Karpas-422 (cell line): ENCODE measurements at regions not wholly inside any gene's neighbourhood (a gene's known extent, or its start where the extent isn't known, plus 50 kb on each side); places are given as distances from the start of the nearest gene placed in this dataset.

Source experiments
- DNase-seq: peaks from one replicate; pipeline ENCODE4 v3.0.0-alpha.2; 2015
- H2AFZ ChIP-seq: fragments of 200-600 bp; sonication (generic); 2 replicates; pipeline ENCODE4 v1.6.1; 2014; ENCODE audit warnings: antibody characterized with exemption, low read length, mixed read lengths
- H3K27ac ChIP-seq: fragments of 200-600 bp; sonication (generic); 2 replicates; pipeline ENCODE4 v1.5.1; 2014; ENCODE audit warnings: mild to moderate bottlenecking, low read length, moderate library complexity
- H3K27me3 ChIP-seq: fragments of 200-600 bp; sonication (generic); 2 replicates; pipeline ENCODE4 v1.6.1; 2014; ENCODE audit warnings: low read length, mixed read lengths
- H3K36me3 ChIP-seq: fragments of 200-600 bp; sonication (generic); 2 replicates; pipeline ENCODE4 v1.6.1; 2014; ENCODE audit warnings: low read length, mixed read lengths; ENCODE audit not compliant: insufficient read depth
- H3K4me1 ChIP-seq: fragments of 200-600 bp; sonication (generic); 2 replicates; pipeline ENCODE4 v1.6.1; 2014; ENCODE audit warnings: mild to moderate bottlenecking, low read length, mixed read lengths
- H3K4me2 ChIP-seq: fragments of 200-600 bp; sonication (generic); 2 replicates; pipeline ENCODE4 v1.6.1; 2014; ENCODE audit warnings: low read length, low read depth, mild to moderate bottlenecking; ENCODE audit not compliant: poor library complexity, severe bottlenecking
- H3K4me3 ChIP-seq: fragments of 200-600 bp; sonication (generic); 2 replicates; pipeline ENCODE4 v1.5.1; 2014; ENCODE audit warnings: mild to moderate bottlenecking, antibody characterized with exemption, low read length, mixed read lengths
- H3K79me2 ChIP-seq: fragments of 200-600 bp; sonication (generic); 2 replicates; pipeline ENCODE4 v1.6.1; 2014; ENCODE audit warnings: mild to moderate bottlenecking, low read length, mixed read lengths
- H3K9ac ChIP-seq: fragments of 200-600 bp; sonication (generic); 2 replicates; pipeline ENCODE4 v1.6.0; 2014; ENCODE audit warnings: low read length
- H3K9me2 ChIP-seq: fragments of 200-600 bp; sonication (generic), shearing (Covaris generic); replicated peaks from 2 replicates; pipeline ENCODE4 v1.6.0; 2014; ENCODE audit warnings: mild to moderate bottlenecking, low read length, moderate library complexity; ENCODE audit not compliant: insufficient read depth
- H3K9me3 ChIP-seq: fragments of 300-700, 200-600 bp; sonication (generic); 2 replicates; pipeline ENCODE4 v1.6.1; 2014; ENCODE audit warnings: low read length, mixed read lengths
- H4K20me1 ChIP-seq: fragments of 200-600 bp; sonication (generic); 2 replicates; pipeline ENCODE4 v1.6.1; 2014; ENCODE audit warnings: mild to moderate bottlenecking, antibody characterized with exemption, low read length, low read depth; ENCODE audit not compliant: insufficient read depth

DNA sequence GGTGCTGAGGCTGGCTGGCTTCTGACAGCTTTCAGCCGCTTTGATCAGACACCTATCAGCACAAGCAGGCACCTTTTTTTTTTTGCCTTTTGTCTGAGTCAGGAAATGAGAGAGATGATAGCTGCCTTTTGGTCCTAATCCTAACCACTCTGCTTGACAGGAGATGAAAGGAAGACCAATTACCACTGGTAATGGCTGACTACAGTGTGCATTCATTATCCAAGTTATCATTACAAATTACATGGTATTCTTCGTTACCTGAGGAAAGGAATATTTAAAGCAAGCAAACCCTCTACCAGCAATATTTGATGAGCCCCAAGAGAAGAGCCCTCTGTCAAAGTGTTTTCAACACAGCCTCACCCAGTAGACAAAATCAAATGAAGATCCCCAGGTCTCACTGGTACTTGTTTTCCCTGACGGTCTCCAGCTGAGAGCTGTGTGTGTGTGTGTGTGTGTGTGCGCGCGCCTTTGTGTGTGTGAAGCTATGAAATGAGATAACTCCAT is 925.7 kb downstream of the DCDC2C start:
- no peaks in the 10 kb centered on the region for H3K36me3 ChIP-seq
- DNase-seq, result no peak
- H4K20me1 ChIP-seq, result no peaks in the 10 kb centered on the region
- no peaks in the 10 kb centered on the region for H3K79me2 ChIP-seq
- H3K27me3 ChIP-seq, result no peaks in the 10 kb centered on the region
- no peak overlapping the region for H3K27ac ChIP-seq
- no peaks in the 10 kb centered on the region for H3K4me1 ChIP-seq
- H3K9ac ChIP-seq, result no peak overlapping the region
- H3K4me2 ChIP-seq, result no peak overlapping the region
- no peaks in the 10 kb centered on the region for H3K9me3 ChIP-seq
- H3K4me3 ChIP-seq, result no peak overlapping the region
- H3K9me2 ChIP-seq, result no peaks in the 10 kb centered on the region
- H2AFZ ChIP-seq, result no peak overlapping the region

DNA sequence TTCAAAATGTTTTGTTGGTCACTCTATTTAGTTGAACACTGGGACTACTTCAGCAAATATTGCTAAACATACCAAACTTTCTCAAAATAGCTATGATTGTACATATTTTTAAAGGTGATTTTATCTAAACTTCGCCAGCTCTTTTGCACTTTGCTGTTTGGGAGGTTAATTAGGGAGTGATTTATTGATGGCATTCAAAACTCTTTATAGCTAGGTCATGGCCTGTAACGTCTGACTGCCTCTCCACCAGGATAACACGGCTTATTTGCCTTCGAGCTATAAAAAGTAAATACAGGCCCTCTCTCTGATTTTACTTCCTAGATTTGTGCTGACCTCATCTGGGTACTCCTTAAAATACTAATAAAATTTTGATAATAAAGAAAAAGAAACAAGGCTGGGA is 931.9 kb downstream of the DCDC2C start:
- Histone ChIP-seq H3K27me3 (no peaks in the 10 kb centered on the region), H3K27ac (no peak overlapping the region), H3K4me1 (no peaks in the 10 kb centered on the region), H3K9me2 (no peaks in the 10 kb centered on the region), H3K9ac (no peak overlapping the region), H3K4me2 (no peak overlapping the region), H3K36me3 (no peaks in the 10 kb centered on the region), H2AFZ (no peak overlapping the region), H3K9me3 (no peaks in the 10 kb centered on the region; the same call in 1 of the 2 replicates), H3K79me2 (no peaks in the 10 kb centered on the region), H3K4me3 (no peak overlapping the region), H4K20me1 (no peaks in the 10 kb centered on the region)
- no peak for DNase-seq

DNA sequence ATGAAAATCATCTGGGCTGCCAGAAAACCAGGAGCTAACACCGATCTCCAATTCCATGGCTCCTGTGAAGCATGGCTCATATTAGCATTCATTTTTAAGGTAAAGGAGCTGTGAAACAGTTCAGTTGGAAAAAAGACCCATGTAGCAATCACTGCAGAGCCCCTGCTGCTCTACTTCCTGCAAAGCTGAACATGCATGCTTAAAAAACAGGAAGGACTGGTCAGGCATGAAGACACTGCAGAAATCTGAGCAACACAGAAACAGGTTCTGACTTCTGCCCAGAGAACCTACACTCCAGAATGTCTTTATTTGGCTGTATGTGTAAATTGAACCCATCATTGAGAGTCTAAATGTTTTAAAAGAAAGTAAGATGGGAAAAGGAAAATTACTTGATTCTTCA is 950.6 kb downstream of the DCDC2C start:
- no peaks in the 10 kb centered on the region for H3K4me1 ChIP-seq
- DNase-seq, result no peak
- H3K4me2 ChIP-seq, result no peak overlapping the region
- no peak overlapping the region for H3K4me3 ChIP-seq
- H3K79me2 ChIP-seq, result no peaks in the 10 kb centered on the region
- H2AFZ ChIP-seq, result no peak overlapping the region
- no peaks in the 10 kb centered on the region for H3K36me3 ChIP-seq
- H4K20me1 ChIP-seq, result no peaks in the 10 kb centered on the region
- no peaks in the 10 kb centered on the region for H3K9me3 ChIP-seq
- H3K27ac ChIP-seq, result no peak overlapping the region
- H3K9me2 ChIP-seq, result no peaks in the 10 kb centered on the region
- no peaks in the 10 kb centered on the region for H3K27me3 ChIP-seq
- H3K9ac ChIP-seq, result no peak overlapping the region

DNA sequence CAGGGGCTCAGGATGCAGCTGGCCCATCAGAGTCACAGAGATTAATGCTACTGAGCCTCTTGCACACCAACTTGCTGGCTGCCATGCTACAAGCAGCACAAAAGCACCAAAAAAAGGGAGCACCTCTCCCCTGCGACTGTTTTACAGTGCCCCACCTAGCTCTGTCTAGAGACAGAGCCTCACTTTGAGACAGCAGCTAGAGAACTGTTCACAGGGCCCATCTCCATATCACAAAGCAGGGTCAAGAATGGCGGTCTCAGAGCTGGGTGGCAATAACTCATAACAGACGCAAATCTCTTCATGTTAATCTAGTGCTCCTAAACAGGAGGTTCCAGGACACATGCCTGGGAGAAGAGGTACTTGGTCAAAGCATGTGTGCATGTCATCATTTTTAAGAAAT is 953.0 kb downstream of the DCDC2C start:
- Histone ChIP-seq H3K9me3 (no peaks in the 10 kb centered on the region), H3K4me1 (no peaks in the 10 kb centered on the region), H3K4me2 (no peak overlapping the region)

DNA sequence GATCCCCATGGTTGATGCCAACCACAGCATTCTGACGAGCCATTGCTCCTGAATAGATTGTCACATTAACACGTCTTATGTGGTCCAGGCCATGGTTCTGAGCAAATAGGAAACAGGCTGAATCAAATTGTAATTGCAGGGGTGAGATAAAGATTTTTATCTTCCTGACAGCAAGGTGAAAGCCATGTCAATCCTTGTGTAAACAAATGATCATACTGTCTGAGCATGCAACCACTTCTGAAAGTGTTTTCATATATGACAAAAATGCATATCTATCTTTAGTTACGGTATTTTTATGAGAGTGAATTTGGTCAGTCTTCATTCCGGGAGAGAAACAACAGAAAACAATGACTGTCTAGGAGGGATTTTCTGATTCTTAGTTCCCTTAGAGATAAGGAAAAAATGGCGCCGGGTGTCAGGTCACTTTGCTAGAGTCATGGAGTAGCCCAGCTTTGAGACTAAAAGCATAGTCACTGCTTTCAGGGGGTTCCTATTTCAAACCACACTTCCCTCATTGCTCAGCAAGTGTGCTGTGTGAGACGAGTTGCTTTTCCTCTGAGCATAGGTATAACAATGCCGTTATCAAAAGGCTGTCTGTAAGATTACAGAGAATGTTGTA is 958.9 kb downstream of the DCDC2C start:
- no peaks in the 10 kb centered on the region for H3K79me2 ChIP-seq
- no peak overlapping the region for H3K27ac ChIP-seq
- no peaks in the 10 kb centered on the region for H4K20me1 ChIP-seq
- no peaks in the 10 kb centered on the region for H3K27me3 ChIP-seq
- H3K4me3 ChIP-seq, result no peak overlapping the region
- no peaks in the 10 kb centered on the region for H3K36me3 ChIP-seq
- H2AFZ ChIP-seq, result no peak overlapping the region
- H3K9me2 ChIP-seq, result no peaks in the 10 kb centered on the region
- H3K4me1 ChIP-seq, result no peaks in the 10 kb centered on the region
- H3K9ac ChIP-seq, result no peak overlapping the region
- no peak overlapping the region for H3K4me2 ChIP-seq
- no peak for DNase-seq
- H3K9me3 ChIP-seq, result no peaks in the 10 kb centered on the region

More for the DNA sequence above, 953.0 kb downstream of the DCDC2C start:
- Histone ChIP-seq H3K9me2 (no peaks in the 10 kb centered on the region), H4K20me1 (no peaks in the 10 kb centered on the region), H3K9ac (no peak overlapping the region), H3K27me3 (no peaks in the 10 kb centered on the region), H3K4me3 (no peak overlapping the region), H3K79me2 (no peaks in the 10 kb centered on the region), H2AFZ (no peak overlapping the region), H3K36me3 (no peaks in the 10 kb centered on the region), H3K27ac (no peak overlapping the region)
- DNase-seq, result no peak

DNA sequence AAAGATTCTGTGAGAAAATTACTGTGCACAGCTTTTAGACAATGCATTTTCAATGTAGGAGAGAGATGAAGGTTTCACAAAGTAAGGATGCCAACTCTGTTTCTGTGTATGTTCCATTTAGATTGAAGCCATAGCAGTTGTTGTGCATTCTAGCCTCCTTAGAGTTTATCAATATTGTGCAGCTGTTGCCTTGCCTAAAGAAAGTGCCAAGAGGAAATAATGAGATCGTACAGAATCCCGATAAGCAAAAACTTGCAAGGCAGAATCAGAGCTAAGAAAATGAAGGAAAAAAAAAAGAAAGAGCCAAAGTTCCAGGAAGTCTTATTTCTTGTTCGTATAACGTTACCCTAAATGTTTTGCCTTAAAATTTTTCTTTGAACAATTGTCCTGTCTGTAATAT is 965.0 kb downstream of the DCDC2C start:
- no peak for DNase-seq
- H3K27ac ChIP-seq, result no peak overlapping the region
- no peaks in the 10 kb centered on the region for H4K20me1 ChIP-seq
- H3K4me3 ChIP-seq, result no peak overlapping the region
- no peaks in the 10 kb centered on the region for H3K27me3 ChIP-seq
- no peaks in the 10 kb centered on the region for H3K9me3 ChIP-seq
- no peak overlapping the region for H2AFZ ChIP-seq
- no peaks in the 10 kb centered on the region for H3K4me1 ChIP-seq
- H3K9me2 ChIP-seq, result no peaks in the 10 kb centered on the region
- no peaks in the 10 kb centered on the region for H3K36me3 ChIP-seq
- no peaks in the 10 kb centered on the region for H3K79me2 ChIP-seq
- H3K9ac ChIP-seq, result no peak overlapping the region
- H3K4me2 ChIP-seq, result no peak overlapping the region

DNA sequence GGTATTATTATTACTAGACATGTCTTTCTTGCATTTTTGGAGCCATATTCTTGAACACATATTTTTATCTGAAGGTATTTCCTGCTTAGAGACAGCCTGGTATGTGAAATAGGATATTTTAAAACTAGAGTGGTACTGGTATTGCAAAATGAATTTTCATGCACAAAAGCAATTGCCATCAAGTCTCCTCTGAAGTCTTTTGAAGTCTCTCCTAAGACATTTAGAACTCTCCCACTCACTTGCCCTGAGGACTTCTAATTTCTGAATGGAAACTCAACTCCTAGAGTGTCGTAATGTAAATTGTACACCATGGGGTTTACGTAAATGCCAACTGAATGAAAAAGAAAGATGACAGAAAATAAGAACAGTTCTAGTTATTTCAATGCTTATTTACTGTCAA is 967.0 kb downstream of the DCDC2C start:
- DNase-seq, result no peak
- no peak overlapping the region for H3K4me3 ChIP-seq
- H2AFZ ChIP-seq, result no peak overlapping the region
- no peak overlapping the region for H3K4me2 ChIP-seq
- no peak overlapping the region for H3K9ac ChIP-seq
- no peaks in the 10 kb centered on the region for H4K20me1 ChIP-seq
- H3K79me2 ChIP-seq, result no peaks in the 10 kb centered on the region
- H3K36me3 ChIP-seq, result no peaks in the 10 kb centered on the region
- H3K4me1 ChIP-seq, result no peaks in the 10 kb centered on the region
- no peaks in the 10 kb centered on the region for H3K27me3 ChIP-seq
- no peak overlapping the region for H3K27ac ChIP-seq
- no peaks in the 10 kb centered on the region for H3K9me2 ChIP-seq
- H3K9me3 ChIP-seq, result no peaks in the 10 kb centered on the region

DNA sequence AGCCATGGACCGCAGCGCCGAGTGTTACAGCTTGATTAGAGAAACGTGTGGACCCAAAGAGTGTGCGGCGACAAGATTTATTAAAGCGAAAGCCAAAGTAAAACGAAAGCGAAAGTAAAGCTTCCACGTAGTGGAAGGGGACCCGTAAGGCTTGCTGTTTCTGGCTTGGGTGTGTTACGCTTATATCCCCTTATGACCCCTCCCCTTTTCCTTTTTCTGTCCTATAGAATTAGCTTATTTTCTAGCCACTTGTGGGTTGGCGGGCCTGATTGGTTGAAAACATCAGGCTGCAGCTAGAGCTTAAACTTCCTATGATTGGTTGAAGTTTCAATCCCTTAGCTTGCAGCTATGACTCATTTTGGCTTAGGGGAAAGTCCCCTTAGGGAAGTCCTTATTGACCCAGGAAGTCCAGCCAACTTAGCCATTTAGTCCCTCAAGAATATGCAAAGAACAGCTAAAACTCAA is 969.7 kb downstream of the DCDC2C start:
- no peak overlapping the region for H3K9ac ChIP-seq
- no peaks in the 10 kb centered on the region for H3K9me2 ChIP-seq
- no peaks in the 10 kb centered on the region for H3K4me1 ChIP-seq
- no peaks in the 10 kb centered on the region for H3K9me3 ChIP-seq
- H3K36me3 ChIP-seq, result no peaks in the 10 kb centered on the region
- H3K27me3 ChIP-seq, result no peaks in the 10 kb centered on the region
- H2AFZ ChIP-seq, result no peak overlapping the region
- H3K79me2 ChIP-seq, result no peaks in the 10 kb centered on the region
- H3K27ac ChIP-seq, result no peak overlapping the region
- DNase-seq, result no peak
- H3K4me3 ChIP-seq, result no peak overlapping the region
- H4K20me1 ChIP-seq, result no peaks in the 10 kb centered on the region
- H3K4me2 ChIP-seq, result no peak overlapping the region
